Renal cortical epithelial cell (primary cell): ENCODE measurements at regions not wholly inside any gene's neighbourhood (a gene's known extent, or its start where the extent isn't known, plus 50 kb on each side); places are given as distances from the start of the nearest gene placed in this dataset.

ENCODE experiments used
- DNase-seq: peaks from one replicate; pipeline ENCODE4 v3.0.0-alpha.2; 2011; ENCODE audit warnings: low read depth

- DNase-seq, result no peak
Measured at GRCh38 chr14:99347561-99347960, 75.6 kb upstream of the BCL11B start.

GRCh38 chr14:99346470-99347080, 74.6 kb upstream of the BCL11B start:
- DNase-seq, result no peak

GRCh38 chr14:99345472-99345871, 73.5 kb upstream of the BCL11B start:
- DNase-seq, result no peak

GRCh38 chr14:99344051-99344758, 72.2 kb upstream of the BCL11B start:
- no peak for DNase-seq

GRCh38 chr14:99342906-99343305, 70.9 kb upstream of the BCL11B start:
- DNase-seq, result no peak

GRCh38 chr14:99342204-99342603, 70.2 kb upstream of the BCL11B start:
- DNase-seq, result no peak

- DNase-seq, result no peak
Measured at GRCh38 chr14:99339551-99339950, 67.6 kb upstream of the BCL11B start.

GRCh38 chr14:99338313-99338712, 66.3 kb upstream of the BCL11B start:
- DNase-seq, result no peak

- DNase-seq, result no peak
Measured at GRCh38 chr14:99333841-99334635, 62.0 kb upstream of the BCL11B start.

- DNase-seq, result no peak
Measured at GRCh38 chr14:99333214-99333613, 61.2 kb upstream of the BCL11B start.

GRCh38 chr14:99331811-99332210, 59.8 kb upstream of the BCL11B start:
- no peak for DNase-seq

GRCh38 chr14:99330316-99331240, 58.6 kb upstream of the BCL11B start:
- DNase-seq, result no peak

- no peak for DNase-seq
Measured at GRCh38 chr14:99329711-99330315, 57.8 kb upstream of the BCL11B start.

GRCh38 chr14:99327458-99328250, 55.7 kb upstream of the BCL11B start:
- DNase-seq, result peak; percentile 8

- no peak for DNase-seq
Measured at GRCh38 chr14:99327050-99327449, 55.1 kb upstream of the BCL11B start.

- DNase-seq, result no peak
Measured at GRCh38 chr14:99326041-99326710, 54.2 kb upstream of the BCL11B start.

- DNase-seq, result no peak
Measured at GRCh38 chr14:99325591-99325990, 53.6 kb upstream of the BCL11B start.

- DNase-seq, result no peak
Measured at GRCh38 chr14:99325016-99325415, 53.0 kb upstream of the BCL11B start.

GRCh38 chr14:99324291-99324690, 52.3 kb upstream of the BCL11B start:
- DNase-seq, result no peak

GRCh38 chr14:99323603-99324185, 51.7 kb upstream of the BCL11B start:
- no peak for DNase-seq
